Right lobe of liver (tissue), 4 donors: ENCODE measurements at regions not wholly inside any gene's neighbourhood (a gene's known extent, or its start where the extent isn't known, plus 50 kb on each side); places are given as distances from the start of the nearest gene placed in this dataset.

ENCODE experiments used
- POLR2A ChIP-seq: fragments of 450-650 bp; IDR thresholded peaks from one replicate; pipeline ENCODE4 v1.6.1; 2017; ENCODE audit warnings: antibody characterized with exemption, mild to moderate bottlenecking
- TF ChIP-seq, protein P1 (sequence below), 4 donors: fragments of 200-600 bp in 3 of 4; fragments of 450-650 bp in 1 of 4; IDR thresholded peaks; one replicate each; pipeline versions ENCODE4 v1.5.1 to v1.8.0; 2016 to 2022; ENCODE audit warnings: antibody characterized with exemption in 4 of 4, mild to moderate bottlenecking in 2 of 4
- donor health status: DM: no; HTN: no; CAD: no.
- donor health status: DM: no; HTN: no; CAD: no.
- donor health status: DM: no; HTN: yes; CAD: no.

DNA sequence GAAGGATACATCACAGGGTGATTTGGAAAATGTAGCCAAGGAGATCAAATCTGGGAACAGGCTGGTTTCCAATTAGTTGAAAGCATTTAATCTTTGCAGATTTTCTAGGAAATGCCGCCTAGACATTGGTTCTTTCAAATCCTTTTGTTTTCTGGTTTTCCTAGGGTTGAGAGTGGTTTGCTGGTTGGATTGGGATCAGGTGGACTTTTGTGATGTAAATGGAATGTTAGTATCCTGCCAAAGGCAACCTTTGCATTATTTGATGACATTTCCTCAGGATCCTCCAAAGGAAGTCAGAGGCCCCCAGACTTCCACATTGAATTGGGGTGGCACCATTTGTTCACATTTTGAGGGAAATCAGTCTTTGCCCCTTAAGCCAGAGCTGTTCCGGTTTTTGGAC is 245.5 kb upstream of the RPS23 start:
- TF ChIP-seq, protein P1, sequence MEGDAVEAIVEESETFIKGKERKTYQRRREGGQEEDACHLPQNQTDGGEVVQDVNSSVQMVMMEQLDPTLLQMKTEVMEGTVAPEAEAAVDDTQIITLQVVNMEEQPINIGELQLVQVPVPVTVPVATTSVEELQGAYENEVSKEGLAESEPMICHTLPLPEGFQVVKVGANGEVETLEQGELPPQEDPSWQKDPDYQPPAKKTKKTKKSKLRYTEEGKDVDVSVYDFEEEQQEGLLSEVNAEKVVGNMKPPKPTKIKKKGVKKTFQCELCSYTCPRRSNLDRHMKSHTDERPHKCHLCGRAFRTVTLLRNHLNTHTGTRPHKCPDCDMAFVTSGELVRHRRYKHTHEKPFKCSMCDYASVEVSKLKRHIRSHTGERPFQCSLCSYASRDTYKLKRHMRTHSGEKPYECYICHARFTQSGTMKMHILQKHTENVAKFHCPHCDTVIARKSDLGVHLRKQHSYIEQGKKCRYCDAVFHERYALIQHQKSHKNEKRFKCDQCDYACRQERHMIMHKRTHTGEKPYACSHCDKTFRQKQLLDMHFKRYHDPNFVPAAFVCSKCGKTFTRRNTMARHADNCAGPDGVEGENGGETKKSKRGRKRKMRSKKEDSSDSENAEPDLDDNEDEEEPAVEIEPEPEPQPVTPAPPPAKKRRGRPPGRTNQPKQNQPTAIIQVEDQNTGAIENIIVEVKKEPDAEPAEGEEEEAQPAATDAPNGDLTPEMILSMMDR (IDR thresholded peaks at IDR 0.05), result no peak
- TF ChIP-seq POLR2A, result no peak
